Hypothalamus (tissue), 51 donors: ENCODE measurements at regions not wholly inside any gene's neighbourhood (a gene's known extent, or its start where the extent isn't known, plus 50 kb on each side); places are given as distances from the start of the nearest gene placed in this dataset.

ENCODE experiments used
- DNase-seq, 51 donors: peaks; one replicate each; lab custom pipeline; 2025; lab: John Stamatoyannopoulos, UW

- DNase-seq = no peak
Measured at GRCh38 chr1:224504297-224505041, 69.9 kb upstream of the WDR26 start.

GRCh38 chr1:224505454-224506093 is 71.0 kb upstream of the WDR26 start:
- DNase-seq = no peak

GRCh38 chr1:224506141-224506814 is 71.7 kb upstream of the WDR26 start:
- DNase-seq = no peak

- DNase-seq = no peak
Measured at GRCh38 chr1:224507771-224508523, 73.3 kb upstream of the WDR26 start.

GRCh38 chr1:224509907-224510306 is 75.3 kb upstream of the WDR26 start:
- DNase-seq = no peak

GRCh38 chr1:224510880-224511645 is 76.5 kb upstream of the WDR26 start:
- DNase-seq = no peak

GRCh38 chr1:224512600-224513151 is 78.1 kb upstream of the WDR26 start:
- no peak for DNase-seq

GRCh38 chr1:224513383-224513782 is 78.8 kb upstream of the WDR26 start:
- no peak for DNase-seq

- peak in 49 of 51 donors; percentile 13 to 88 (median 58) for DNase-seq
Measured at GRCh38 chr1:224513787-224514209, 79.2 kb upstream of the WDR26 start.

- DNase-seq = no peak
Measured at GRCh38 chr1:224517171-224517570, 82.6 kb upstream of the WDR26 start.

- no peak for DNase-seq
Measured at GRCh38 chr1:224518528-224518927, 83.9 kb upstream of the WDR26 start.

GRCh38 chr1:224519874-224520273 is 85.3 kb upstream of the WDR26 start:
- no peak for DNase-seq

- DNase-seq = no peak
Measured at GRCh38 chr1:224520808-224521207, 86.2 kb upstream of the WDR26 start.

GRCh38 chr1:224521904-224522734 is 87.5 kb upstream of the WDR26 start:
- no peak for DNase-seq

- DNase-seq = no peak
Measured at GRCh38 chr1:224523676-224524075, 89.1 kb upstream of the WDR26 start.

GRCh38 chr1:224524679-224525078 is 90.1 kb upstream of the WDR26 start:
- DNase-seq = no peak

- no peak for DNase-seq
Measured at GRCh38 chr1:224525411-224526040, 90.6 kb upstream of the CNIH3 start.

- DNase-seq = no peak
Measured at GRCh38 chr1:224526771-224527170, 89.3 kb upstream of the CNIH3 start.

GRCh38 chr1:224528900-224529299 is 87.2 kb upstream of the CNIH3 start:
- DNase-seq = no peak
